RWPE1 (cell line): ENCODE measurements at regions not wholly inside any gene's neighbourhood (a gene's known extent, or its start where the extent isn't known, plus 50 kb on each side); places are given as distances from the start of the nearest gene placed in this dataset.

Experiments used
- CTCF ChIA-PET: fragments of 350-600 bp; sonication (Branson Sonifier 250); formaldehyde crosslinking; extraction: SDS; loops from one replicate; lab custom pipeline; 2021; lab: Yijun Ruan, JAX
- POLR2A ChIA-PET: fragments of 400-600 bp; formaldehyde crosslinking; extraction: SDS; loops from one replicate; lab custom pipeline; 2020; ENCODE audit warnings: antibody characterized with exemption; ENCODE audit not compliant: low non-redundant PET; lab: Yijun Ruan, JAX
- DNase-seq: peaks from one replicate; pipeline ENCODE4 v3.0.0; 2012; ENCODE audit warnings: low spot score
- H3K27ac ChIP-seq: fragments of 450-650 bp; 2 replicates; pipeline ENCODE4 v1.5.1; 2017
- CTCF ChIP-seq: fragments of 450-650 bp; conservative IDR thresholded peaks from 2 replicates; pipeline ENCODE4 v1.5.1; 2017; ENCODE audit warnings: low read depth, mild to moderate bottlenecking

- TF ChIP-seq CTCF, result no peak
- ChIA-PET POLR2A (no interaction called here), CTCF (no interaction called here)
- DNase-seq, result no peak
- H3K27ac ChIP-seq, result no peak overlapping the region
These were observed 723.8 kb downstream of the BCL11B start for GRCh38 chr14:98548071-98548686.

GRCh38 chr14:98551028-98551427, 721.0 kb downstream of the BCL11B start:
- TF ChIP-seq CTCF, result no peak
- DNase-seq, result no peak
- CTCF ChIA-PET, result no interaction called here
- POLR2A ChIA-PET, result no interaction called here
- H3K27ac ChIP-seq, result no peak overlapping the region

- ChIA-PET CTCF (interaction anchor here (0.5 kb wide), 1 partner anchor 302 kb away, joined by 4 read pairs; no protein-coding TSS in a partner anchor), POLR2A (no interaction called here)
- no peak for TF ChIP-seq CTCF
- no peak for DNase-seq
- no peak overlapping the region for H3K27ac ChIP-seq
These were observed 716.6 kb downstream of the BCL11B start for GRCh38 chr14:98555440-98555839.

- CTCF ChIA-PET, result interaction anchor here (0.7 kb wide), 1 partner anchor 52 kb away, joined by 4 read pairs; no protein-coding TSS in a partner anchor
- H3K27ac ChIP-seq, result no peak overlapping the region
- POLR2A ChIA-PET, result no interaction called here
- no peak for DNase-seq
- TF ChIP-seq CTCF, result no peak
These were observed 708.0 kb downstream of the BCL11B start for GRCh38 chr14:98564006-98564405.

- H3K27ac ChIP-seq, result no peak overlapping the region
- POLR2A ChIA-PET, result no interaction called here
- no peak for TF ChIP-seq CTCF
- CTCF ChIA-PET, result interaction anchor here (0.5 kb wide), 1 partner anchor 54 kb away, joined by 3 read pairs; no protein-coding TSS in a partner anchor
- peak; percentile 56 for DNase-seq
These were observed 707.5 kb downstream of the BCL11B start for GRCh38 chr14:98564541-98564940.

GRCh38 chr14:98571104-98571503, 700.9 kb downstream of the BCL11B start:
- POLR2A ChIA-PET, result no interaction called here
- no peak for TF ChIP-seq CTCF
- CTCF ChIA-PET, result no interaction called here
- H3K27ac ChIP-seq, result no peak overlapping the region
- no peak for DNase-seq
